GM19395 (cell line): ENCODE measurements at regions not wholly inside any gene's neighbourhood (a gene's known extent, or its start where the extent isn't known, plus 50 kb on each side); places are given as distances from the start of the nearest gene placed in this dataset.
"Not testable (repeated sequence)": the region's sequence is repeated elsewhere in the genome, so short reads cannot be mapped to it uniquely, and the experiment has no call there.

Source experiments
- ATAC-seq: cut with Tn5 transposase; IDR thresholded peaks from one replicate; pipeline ENCODE4 v1.9.1; 2021; ENCODE audit warnings: mild to moderate bottlenecking, moderate library complexity; ENCODE audit not compliant: unreplicated experiment

DNA sequence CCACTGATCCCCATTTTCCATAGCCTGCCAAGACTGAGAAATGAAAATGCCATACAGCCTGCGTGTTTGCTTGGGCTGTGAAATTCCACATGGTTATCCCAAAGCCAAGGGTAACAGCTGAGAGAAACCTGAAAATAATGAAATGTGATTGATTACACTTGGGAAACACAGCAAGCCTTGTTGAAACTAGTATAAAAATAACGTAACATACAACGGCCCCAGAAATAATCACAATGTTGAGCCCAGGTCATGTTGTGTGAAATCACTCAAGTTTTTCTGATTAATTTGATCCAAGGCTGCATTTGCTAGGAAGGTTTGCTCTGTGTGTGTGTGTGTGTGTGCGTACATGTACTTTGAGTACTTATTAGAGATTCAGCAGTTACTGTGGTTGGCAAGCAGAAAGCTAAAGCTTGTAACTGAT, 269.0 kb downstream of the OXSM start:
- no peak for ATAC-seq

DNA sequence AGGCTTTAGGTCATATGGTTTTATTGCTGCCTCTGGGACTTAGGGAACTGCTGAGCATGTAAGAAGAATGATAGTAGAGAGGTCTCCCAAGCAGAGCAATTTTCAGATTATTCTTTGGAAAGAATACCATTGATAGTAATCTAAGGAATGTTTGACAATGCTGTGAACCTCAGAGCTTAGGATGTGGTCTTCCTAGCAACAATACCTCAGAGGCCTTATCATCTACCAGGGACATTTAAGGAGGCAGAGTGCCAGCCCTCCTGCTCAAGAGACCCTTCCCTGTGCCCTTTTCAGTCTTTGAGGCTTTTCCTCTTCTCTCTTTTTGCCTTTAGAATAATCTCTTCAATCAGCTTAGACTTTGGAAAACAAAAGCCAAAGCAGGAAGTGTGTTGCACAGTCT, 272.1 kb downstream of the OXSM start:
- no peak for ATAC-seq

DNA sequence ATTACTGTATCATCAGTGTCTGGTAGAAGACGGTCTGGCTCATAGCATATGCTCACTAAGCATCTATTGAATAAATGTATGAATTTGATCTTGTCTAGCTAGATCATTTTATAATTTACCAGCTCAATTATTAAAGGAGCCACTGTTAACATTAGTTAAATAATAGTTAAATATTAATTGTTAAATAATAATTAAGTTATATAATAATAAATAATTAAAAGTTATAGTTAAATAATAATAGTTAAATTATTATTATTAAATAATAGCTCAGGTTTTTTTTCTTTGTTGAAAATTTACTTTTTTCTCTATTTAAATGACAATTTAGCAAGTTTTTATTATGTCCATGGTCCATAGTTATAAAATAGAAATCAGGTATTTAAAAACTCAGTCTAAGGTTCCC, 274.4 kb downstream of the OXSM start:
- ATAC-seq: no peak

DNA sequence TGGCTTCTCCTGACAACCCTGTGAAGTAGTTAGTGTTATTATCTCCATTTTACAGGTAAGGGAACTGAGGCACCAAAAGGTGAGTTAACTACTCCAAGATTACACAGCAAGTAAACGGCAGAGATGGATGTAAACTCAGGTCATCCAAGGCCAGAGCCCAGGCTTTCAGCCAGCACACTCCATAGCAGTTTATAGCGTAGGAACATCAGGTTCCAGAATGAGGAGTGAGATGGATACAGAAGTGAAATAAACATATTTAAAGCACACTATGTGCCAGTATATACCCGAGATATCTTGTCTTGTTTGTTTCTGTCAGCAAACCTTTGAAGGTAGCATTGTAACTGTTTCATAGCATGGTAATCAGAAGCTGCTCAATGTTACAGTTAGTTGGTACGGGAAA, 279.0 kb downstream of the OXSM start:
- ATAC-seq: no peak

DNA sequence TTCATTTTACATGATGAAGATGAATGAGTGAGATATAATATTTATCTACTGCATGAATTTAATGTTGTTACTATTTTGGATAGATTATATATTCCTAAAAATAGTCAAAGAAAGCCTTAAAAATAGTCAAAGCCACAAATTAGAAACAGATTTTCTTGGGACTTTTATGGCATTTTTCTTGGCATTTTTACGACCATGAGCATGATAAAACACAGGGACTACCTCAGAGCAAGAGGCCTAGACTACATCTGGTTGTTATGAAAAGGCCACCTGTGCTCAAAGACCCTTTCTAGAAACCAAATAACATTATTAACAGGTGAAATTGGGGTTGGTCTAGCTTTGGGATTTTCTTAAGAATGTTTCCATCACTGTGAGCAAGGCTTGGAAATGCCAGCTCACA, 281.0 kb downstream of the OXSM start:
- no peak for ATAC-seq

DNA sequence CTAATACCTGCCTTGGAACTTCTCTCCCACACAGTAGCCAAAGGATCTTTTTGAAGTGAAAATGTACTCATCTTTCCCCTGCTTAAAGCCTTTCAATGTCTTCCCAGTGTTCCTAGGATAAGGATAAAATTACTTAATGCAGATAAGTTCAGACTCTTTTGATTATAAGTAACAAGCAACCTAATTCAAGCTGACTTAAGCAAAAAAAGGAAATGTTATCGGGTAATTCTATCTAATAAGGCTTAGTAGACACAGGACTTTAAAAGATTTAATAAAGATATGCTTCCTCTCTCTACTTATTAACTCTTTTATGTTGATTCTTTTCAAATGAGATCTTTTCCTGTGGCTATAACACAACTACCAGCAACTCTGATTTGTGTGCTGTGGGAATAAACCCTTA, 284.2 kb downstream of the OXSM start:
- no peak for ATAC-seq

DNA sequence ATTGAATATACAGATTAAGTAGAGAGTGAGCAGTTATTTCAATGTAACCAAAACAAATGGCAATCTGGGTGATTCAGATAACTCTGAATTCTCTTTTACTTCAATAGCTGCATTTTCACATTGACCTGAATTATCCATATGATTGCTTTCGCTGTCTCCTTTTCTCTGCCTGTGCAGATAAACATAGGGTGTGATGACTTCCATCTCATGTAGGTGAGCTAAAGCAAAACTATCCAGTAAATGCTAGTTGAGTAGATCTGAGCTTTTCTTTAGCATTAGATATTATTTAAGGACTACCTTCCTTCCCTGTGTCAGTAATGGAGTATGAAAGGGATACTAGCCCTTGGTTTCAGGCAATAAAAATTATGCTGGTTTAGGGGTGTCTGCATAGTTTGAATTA, 288.6 kb downstream of the OXSM start:
- no peak for ATAC-seq

DNA sequence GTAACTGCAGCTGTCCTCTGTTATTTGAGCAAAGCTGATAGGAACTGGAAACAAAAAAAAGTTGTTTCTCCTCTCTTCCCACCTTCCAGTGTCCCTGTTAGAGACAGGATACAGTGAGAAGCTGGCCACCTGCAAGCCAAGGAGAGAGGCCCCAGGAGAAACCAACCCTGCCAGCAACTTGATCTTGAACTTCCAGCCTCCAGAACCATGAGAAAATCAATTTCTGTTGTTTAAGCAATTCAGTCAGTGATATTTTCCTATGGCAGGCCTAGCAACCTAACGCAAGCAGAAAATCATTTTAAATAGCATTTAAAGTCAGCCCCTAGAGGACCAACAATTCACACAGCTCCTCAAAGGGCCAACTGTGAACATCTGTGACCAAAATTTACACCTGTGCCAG, 291.3 kb downstream of the OXSM start:
- no peak for ATAC-seq

DNA sequence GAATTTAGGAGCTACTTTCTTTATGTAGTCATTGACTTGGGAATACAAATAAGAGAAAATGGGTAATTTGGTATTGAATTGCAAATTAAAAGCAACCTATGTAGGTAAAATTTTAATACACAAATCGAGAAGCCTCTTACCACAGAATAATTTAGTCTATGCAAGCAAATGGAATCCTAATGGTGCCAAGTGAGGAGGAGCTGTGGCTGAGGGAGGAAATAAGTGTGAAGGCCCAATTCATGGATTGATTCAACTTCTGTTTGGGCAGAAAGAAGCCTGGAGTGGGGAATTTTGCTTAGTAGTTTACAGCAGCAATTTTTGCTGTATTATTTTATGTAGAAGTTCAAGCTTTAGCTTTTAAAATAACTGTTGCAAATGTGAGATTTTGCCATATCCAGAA, 291.9 kb downstream of the OXSM start:
- ATAC-seq: no peak

DNA sequence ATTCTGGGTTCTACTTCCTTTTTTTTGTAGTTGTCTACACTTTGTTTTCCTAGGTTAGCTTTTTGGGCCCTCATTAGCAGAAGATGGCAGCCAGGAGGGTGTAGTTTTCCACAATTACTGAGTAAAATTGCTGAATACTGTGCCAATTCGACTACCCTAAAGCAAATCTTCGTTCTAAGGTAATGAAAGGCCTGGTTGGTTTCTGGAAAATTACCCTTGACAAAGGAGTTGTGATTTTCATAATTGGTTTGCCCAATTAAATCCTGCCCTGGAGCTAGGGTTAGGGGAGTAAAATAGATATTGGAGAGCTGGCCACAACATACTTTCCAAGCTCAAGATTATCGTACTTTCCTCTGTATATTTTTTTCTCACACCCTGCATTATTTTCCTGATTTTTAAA, 293.0 kb downstream of the OXSM start:
- no peak for ATAC-seq

DNA sequence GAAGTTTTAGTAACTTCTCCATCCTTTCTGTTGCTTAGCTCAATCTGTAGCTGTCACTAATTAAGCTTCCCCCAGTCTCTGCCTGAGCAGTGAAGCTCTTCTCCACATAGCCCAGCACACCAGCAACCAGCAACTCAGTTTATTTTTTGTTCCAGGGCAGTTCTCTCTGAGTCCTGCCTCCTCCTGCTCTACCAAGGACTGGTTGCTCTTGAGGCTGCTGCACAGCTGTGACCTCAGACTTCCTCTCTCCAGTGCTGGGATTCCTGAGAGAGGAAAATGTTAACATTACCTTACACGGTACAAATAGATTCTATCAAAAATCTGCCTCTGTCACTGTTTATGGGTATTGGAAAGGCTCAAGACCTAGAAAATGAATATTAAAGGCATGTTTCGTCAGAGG, 294.7 kb downstream of the OXSM start:
- ATAC-seq: no peak

DNA sequence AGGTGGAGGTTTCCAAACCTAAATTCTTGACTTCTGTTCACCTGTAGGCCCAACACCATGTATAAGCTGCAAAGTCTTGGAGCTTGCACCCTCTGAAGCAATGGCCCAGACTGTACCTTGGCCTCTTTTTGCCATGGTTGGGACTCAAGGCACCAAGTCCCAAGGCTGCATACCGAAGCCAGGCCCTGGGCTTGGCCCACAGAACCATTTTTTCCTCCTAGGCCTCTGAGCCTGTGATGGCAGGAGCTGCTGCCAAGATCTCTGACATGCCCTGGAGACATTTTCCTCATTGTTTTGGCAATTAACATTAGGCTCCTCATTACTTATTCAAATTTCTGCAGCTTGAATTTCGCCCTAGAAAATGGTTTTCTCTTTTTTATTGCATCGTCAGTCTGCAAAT, 297.9 kb downstream of the OXSM start:
- no peak for ATAC-seq

DNA sequence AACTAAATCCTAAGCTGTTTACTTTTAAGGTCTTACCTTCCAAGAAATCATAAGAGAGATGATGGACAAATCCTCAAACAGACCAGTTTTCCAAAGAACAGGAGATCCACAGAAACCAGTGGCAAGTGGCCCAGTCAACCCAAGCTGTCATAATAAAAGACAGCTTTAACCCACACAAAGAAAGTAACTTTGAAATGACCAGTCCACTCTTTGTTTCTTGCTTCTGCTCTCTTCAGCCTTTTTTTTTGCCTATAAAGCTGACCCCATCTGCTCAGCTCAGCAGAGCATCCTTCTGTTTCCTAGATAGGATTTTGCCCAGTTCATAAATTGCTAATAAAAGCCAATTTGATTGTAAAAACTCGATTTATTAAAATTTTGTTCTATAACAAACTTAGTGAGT, 299.4 kb downstream of the OXSM start:
- ATAC-seq: no peak

DNA sequence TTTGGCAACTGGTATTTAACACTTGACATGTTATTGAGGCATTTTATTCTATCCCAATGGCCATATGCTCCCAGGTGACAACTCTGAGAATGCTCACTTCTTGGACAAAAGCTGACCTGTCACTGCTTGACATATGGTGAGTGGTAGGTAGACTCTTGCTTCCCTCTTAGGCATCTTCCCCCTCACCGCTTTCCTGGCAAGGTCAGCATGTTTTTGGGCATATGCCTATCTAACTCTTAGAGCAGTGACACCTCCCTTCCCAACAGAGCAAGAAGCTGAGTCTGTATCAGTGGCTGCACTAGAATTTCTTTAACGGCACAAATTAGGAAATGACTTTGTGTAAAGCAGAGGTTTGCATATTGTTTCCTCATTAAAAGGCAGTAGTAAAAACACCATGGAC, 300.7 kb downstream of the OXSM start:
- ATAC-seq: no peak

DNA sequence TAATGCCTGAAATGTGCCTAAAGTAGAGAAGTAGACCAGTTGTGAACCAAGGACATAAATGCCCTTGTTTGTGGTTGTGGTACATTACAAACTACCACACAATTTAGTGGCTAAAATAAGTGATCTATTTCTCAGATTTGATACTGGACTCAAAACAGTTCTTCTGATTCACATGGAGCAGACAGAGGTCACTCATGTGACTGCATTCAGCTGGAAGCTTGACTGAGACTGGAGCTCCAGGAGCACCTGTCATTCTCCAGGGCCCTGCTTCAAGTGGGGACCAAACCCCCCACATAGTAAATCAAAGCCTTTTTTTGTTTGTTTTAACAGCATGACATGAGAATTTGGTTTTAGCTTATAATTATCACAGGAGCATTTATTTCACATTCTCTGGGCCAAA, 301.2 kb downstream of the OXSM start:
- no peak for ATAC-seq

DNA sequence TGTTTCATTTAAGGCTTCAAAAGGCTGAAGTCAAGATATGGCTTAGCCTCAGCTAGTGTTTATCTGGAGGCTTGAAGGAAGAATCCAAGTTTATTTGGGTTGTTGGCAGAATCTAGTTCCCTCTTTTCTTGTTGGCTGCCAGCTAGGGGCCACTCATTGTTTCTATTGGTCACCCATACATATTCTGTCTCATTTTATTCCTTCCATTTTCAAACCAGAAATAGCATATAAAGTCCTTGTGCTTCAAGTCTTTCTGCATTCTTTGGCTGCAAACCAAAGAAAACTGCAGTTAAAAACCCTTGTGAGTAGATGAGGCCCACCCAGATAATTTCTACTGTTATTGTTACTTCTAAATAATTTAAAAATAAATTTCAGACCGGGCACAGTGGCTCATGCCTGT, 301.7 kb downstream of the OXSM start:
- no peak for ATAC-seq

DNA sequence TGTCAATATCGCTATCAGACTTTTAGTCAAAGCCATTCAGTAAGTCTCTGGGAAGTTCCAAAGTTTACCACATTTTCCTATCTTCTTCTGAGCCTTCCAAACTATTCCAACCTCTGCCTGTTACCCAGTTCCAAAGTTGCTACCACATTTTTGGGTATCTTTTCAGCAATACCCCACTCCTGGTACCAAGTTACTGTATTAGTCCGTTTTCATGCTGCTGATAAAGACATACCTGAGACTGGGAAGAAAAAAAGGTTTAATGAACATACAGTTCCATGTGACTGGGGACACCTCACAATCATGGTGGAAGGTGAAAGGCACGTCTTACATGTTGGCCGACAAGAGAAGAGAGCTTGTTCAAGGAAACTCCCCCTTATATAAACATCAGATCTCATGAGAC, 307.2 kb downstream of the OXSM start:
- not testable (repeated sequence) for ATAC-seq

DNA sequence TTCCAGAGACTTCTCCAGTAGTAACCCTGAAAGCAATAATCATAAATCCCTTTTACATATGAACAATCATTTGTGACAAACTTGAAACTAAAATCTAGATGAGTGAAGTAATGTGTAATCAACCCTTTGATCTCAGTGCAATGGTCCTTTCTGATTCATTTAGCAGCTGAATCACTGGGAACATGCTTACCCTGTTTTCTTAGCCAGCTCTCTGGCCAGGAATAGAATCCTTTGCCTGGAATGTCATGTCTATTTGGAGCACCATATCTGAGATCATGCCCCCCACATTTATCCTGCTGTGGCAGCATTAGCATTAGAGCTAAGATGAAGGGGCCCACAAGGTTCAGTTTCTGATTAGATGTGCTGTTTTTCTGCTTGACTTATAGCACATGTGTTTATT, 309.8 kb downstream of the OXSM start:
- no peak for ATAC-seq

DNA sequence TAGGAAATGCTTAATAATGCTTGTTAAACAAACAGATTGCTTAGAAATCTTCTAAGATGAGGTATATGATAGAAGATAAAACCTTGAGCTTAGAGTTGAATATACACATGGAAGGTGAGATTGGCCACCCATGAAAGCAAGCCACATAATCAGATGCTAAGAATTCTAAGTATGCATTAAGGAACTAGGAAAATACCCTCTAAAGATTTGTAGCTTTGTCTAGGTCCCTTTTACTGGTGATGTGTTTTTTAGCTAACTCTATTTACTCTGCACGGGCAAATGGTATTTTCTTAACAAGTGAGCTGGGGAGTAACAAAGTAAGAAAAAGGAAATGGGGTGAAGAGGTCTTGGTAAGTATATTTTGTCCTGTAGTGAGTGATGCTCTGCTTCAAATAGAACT, 310.3 kb downstream of the OXSM start:
- no peak for ATAC-seq

DNA sequence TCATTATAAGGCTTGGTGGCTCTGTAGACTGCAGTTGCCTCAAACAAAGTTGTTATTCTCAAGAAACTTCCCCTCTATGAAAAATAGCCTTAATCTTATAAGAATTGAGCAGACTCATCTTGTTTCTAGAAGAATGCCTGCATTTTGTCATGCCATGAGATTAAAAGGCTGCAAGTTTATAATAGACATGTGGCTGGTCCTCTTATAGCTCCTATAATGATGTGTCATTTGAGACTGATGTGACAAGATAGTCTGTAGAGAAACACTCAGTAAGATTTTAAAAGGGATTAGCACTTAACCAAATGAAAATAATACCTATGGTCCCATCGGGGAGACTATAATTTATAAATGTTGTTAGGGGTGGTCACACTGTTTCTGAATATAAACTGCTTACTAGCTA, 312.5 kb downstream of the OXSM start:
- no peak for ATAC-seq

DNA sequence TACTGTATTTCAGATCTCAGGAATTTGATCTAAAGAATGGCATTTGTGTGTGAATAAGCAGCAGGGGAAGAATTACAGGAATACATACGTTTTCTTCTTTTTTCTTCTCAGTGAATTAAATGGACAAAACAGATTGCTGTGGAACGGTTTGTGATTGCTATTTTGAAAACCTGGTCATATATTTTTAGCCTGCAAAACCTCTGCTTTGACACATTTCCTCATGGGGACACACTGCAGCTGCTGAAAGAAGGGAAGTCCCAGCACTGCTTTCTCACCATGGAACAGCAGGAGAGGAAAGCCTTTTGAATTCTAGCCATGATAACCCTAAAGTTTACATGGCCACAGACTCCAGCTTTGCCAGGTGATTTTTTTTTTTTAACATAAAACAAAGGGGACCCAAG, 315.0 kb downstream of the OXSM start:
- no peak for ATAC-seq

DNA sequence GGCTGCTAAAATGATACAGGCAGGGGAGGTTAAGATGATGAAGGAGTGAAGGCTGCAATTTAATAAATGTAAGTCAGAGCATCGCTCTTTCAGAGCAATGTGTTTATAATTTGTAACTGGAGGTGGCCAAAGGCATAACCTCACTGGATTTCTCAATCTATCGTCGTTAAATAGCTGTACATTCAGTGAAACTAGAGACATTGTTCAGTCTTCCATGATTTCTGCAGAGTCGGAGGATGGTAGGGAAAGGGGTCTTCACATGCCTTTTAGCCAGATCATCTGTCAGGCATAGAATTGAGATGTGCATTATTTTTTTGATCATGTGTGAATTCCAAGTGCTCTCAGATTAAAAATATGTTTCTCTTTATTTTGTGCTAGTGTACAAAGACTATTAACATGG, 315.4 kb downstream of the OXSM start:
- ATAC-seq: no peak

DNA sequence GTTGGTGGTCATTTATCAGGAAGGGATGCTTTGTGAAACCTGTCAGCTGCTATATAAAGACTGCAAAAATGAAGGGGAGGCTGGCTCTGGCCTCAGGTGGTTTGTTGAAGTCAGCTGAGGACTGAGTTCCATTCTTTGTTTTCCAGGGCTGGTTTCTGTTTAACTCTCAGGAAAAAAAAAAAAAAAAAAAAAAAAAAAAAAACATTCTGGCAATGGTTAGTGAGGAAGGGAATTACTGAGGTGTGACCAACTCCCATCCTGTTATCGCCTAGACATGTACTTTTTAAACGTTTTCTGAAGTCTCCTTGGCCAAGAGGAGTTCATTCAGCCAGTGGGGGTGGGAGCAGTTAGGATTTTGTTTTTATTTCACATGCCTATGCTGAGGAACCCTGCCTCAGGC, 316.3 kb downstream of the OXSM start:
- ATAC-seq: no peak

DNA sequence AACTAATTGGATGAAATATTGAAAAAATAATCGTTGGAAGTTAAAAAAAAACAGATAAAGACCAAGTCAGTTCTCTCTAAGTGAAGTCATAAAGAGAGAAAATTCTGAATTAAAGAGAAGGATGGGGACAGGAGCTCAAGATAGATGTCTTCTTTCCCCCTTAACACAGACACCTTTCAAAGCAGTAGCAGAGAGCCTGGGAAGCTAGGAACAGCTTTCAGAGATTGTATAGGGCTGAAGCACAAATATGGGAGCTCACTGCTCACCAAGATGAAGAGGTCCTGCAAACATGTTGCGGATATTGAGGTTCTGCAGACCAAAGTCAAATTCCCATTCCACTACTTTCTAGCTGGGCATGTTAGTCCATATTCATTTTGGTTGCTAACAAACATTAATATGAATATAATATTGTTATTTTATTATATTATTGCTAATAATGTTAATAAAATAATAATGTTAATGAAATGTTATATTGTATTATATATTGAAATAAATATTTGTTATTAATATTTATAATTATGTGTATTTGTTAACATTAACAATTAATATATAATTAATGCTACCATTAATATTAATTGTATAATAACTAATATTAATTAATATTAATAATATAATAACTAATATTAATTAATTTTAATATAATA, 319.1 kb downstream of the OXSM start:
- ATAC-seq: no peak
